KMS-11 (cell line): ENCODE measurements at regions not wholly inside any gene's neighbourhood (a gene's known extent, or its start where the extent isn't known, plus 50 kb on each side); places are given as distances from the start of the nearest gene placed in this dataset.

ENCODE experiments used
- H2AFZ ChIP-seq: fragments of 200-600 bp; sonication (generic); 2 replicates; pipeline ENCODE4 v1.6.1; 2016; ENCODE audit warnings: antibody characterized with exemption, mixed run types, low read depth
- H3K27ac ChIP-seq: fragments of 200-600 bp; sonication (generic); 2 replicates; pipeline ENCODE4 v1.6.1; 2016; ENCODE audit warnings: mild to moderate bottlenecking, mixed run types
- H3K27me3 ChIP-seq: fragments of 200-600 bp; sonication (generic); 2 replicates; pipeline ENCODE4 v1.6.1; 2017; ENCODE audit warnings: mild to moderate bottlenecking, low read depth, mixed run types, moderate library complexity; ENCODE audit not compliant: insufficient read depth
- H3K36me3 ChIP-seq: fragments of 200-600 bp; sonication (generic); 2 replicates; pipeline ENCODE4 v1.6.1; 2017; ENCODE audit warnings: mild to moderate bottlenecking, mixed run types; ENCODE audit not compliant: insufficient read depth
- H3K4me1 ChIP-seq: fragments of 200-600 bp; sonication (generic); 2 replicates; pipeline ENCODE4 v1.6.1; 2016; ENCODE audit warnings: mild to moderate bottlenecking, low read depth, mixed run types; ENCODE audit not compliant: poor library complexity, severe bottlenecking
- H3K4me2 ChIP-seq: fragments of 200-600 bp; sonication (generic); 2 replicates; pipeline ENCODE4 v1.7.0; 2016; ENCODE audit warnings: mild to moderate bottlenecking, mixed run types
- H3K4me3 ChIP-seq: fragments of 200-600 bp; sonication (generic); IDR thresholded peaks from 2 replicates; pipeline ENCODE4 v1.6.1; 2017; ENCODE audit warnings: low read depth, low read length, mixed read lengths; ENCODE audit not compliant: insufficient read depth
- H3K79me2 ChIP-seq: fragments of 200-600 bp; sonication (generic); 2 replicates; pipeline ENCODE4 v1.6.1; 2016; ENCODE audit warnings: low read depth, mixed run types; ENCODE audit not compliant: insufficient read depth
- H3K9ac ChIP-seq: fragments of 200-600 bp; sonication (generic); 2 replicates; pipeline ENCODE4 v1.6.1; 2016; ENCODE audit warnings: mild to moderate bottlenecking, mixed run types
- H4K20me1 ChIP-seq: fragments of 200-600 bp; sonication (generic); 2 replicates; pipeline ENCODE4 v1.6.1; 2016; ENCODE audit warnings: mild to moderate bottlenecking, mixed run types; ENCODE audit not compliant: insufficient read depth
- TF ChIP-seq, protein P1 (sequence below): fragments of 200-600 bp; sonication (generic); conservative IDR thresholded peaks from 2 replicates; pipeline ENCODE4 v1.6.1; 2017; ENCODE audit warnings: low read depth, mild to moderate bottlenecking, antibody characterized with exemption, low read length, moderate library complexity, mixed read lengths

DNA sequence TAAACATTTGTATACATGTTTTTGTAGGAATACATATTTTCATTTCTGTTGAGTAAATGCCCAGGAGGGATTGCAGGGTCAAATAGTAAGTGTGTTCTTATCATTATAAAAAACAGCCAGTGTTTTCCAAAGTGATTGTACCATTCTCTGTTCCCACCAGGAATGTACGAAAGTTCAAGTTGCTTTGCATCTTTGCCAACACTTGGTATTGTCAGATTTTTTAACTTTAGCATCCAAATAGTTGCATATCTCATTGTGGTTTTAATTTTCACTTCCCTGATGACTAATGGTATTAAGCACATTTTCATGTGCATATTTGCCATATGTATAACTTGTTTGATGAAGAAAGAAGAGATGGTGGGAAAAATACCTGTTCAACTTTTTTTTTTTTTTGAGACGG lies 213.9 kb downstream of the ZNF365 start:
- TF ChIP-seq, protein P1, sequence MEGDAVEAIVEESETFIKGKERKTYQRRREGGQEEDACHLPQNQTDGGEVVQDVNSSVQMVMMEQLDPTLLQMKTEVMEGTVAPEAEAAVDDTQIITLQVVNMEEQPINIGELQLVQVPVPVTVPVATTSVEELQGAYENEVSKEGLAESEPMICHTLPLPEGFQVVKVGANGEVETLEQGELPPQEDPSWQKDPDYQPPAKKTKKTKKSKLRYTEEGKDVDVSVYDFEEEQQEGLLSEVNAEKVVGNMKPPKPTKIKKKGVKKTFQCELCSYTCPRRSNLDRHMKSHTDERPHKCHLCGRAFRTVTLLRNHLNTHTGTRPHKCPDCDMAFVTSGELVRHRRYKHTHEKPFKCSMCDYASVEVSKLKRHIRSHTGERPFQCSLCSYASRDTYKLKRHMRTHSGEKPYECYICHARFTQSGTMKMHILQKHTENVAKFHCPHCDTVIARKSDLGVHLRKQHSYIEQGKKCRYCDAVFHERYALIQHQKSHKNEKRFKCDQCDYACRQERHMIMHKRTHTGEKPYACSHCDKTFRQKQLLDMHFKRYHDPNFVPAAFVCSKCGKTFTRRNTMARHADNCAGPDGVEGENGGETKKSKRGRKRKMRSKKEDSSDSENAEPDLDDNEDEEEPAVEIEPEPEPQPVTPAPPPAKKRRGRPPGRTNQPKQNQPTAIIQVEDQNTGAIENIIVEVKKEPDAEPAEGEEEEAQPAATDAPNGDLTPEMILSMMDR, result no peak
- Histone ChIP-seq H3K27me3 (no peaks in the 10 kb centered on the region), H3K79me2 (no peaks in the 10 kb centered on the region), H2AFZ (no peak overlapping the region), H3K36me3 (no peaks in the 10 kb centered on the region), H3K4me1 (peaks cover 6% of the 10 kb centered on the region), H4K20me1 (no peaks in the 10 kb centered on the region), H3K27ac (no peak overlapping the region), H3K9ac (no peak overlapping the region), H3K4me2 (no peak overlapping the region), H3K4me3 (no peak overlapping the region)

DNA sequence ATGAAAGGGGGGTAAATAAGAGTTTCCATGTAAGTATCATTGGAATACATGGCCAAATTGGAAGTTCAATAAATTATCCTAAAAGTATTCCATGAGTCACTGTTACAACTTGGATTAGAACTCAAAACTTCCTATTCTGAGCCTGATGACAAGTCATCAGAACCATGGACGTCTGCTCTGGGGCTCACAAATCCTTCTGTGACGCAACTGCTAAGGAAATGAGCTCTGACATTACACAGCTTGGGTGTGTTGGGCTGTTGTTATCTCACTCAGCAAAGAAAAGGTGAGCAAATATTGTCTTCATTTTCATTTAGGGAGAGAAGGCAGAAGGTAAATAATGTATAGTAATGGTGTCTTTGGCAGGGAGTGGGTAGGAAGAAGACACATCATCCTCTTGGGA lies 214.8 kb upstream of the ADO start:
- Histone ChIP-seq H3K36me3 (no peaks in the 10 kb centered on the region), H3K4me1 (no peaks in the 10 kb centered on the region), H3K4me3 (no peak overlapping the region), H3K79me2 (no peaks in the 10 kb centered on the region), H3K9ac (no peak overlapping the region), H3K27ac (no peak overlapping the region), H3K4me2 (no peak overlapping the region), H4K20me1 (no peaks in the 10 kb centered on the region), H3K27me3 (no peaks in the 10 kb centered on the region), H2AFZ (no peak overlapping the region)
- TF ChIP-seq, protein P1, result no peak

- Histone ChIP-seq H3K27me3 (no peaks in the 10 kb centered on the region), H3K4me1 (no peaks in the 10 kb centered on the region), H3K36me3 (no peaks in the 10 kb centered on the region), H3K79me2 (no peaks in the 10 kb centered on the region), H3K9ac (no peak overlapping the region), H2AFZ (no peak overlapping the region), H3K4me3 (no peak overlapping the region), H3K4me2 (no peak overlapping the region), H3K27ac (no peak overlapping the region), H4K20me1 (no peaks in the 10 kb centered on the region)
- TF ChIP-seq, protein P1, result no peak
These were observed 214.2 kb upstream of the ADO start for GRCh38 chr10:62590306-62590705.

DNA sequence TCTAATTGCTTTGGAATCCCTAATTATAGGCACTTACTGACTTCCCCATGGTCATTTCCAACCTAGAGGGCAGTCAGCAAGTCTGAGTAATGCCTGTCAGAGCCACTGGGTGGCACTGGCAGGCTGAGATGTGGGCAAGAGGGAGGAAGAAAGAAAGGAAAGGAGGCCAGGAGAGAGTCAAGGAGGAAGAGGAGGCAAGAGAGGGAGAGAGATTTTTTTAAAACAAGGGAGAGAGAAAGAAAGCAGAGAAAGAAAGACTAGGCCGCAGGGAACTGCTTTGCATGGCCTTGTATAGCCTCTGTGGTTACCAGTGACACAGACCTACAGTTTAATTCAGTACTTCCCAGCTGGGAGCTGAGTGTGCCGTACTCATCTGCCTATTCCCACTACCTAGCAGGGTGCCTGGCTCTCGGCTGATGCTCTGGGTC lies 210.4 kb upstream of the ADO start:
- H3K4me3 ChIP-seq, result no peak overlapping the region
- no peak overlapping the region for H3K27ac ChIP-seq
- no peak overlapping the region for H3K4me2 ChIP-seq
- no peaks in the 10 kb centered on the region for H3K27me3 ChIP-seq
- H3K36me3 ChIP-seq, result no peaks in the 10 kb centered on the region
- no peak overlapping the region for H3K9ac ChIP-seq
- peak overlapping the region; percentile 24; the same call in 1 of the 2 replicates for H2AFZ ChIP-seq
- H4K20me1 ChIP-seq, result no peaks in the 10 kb centered on the region
- TF ChIP-seq, protein P1, result peak; percentile 95
- no peaks in the 10 kb centered on the region for H3K79me2 ChIP-seq
- H3K4me1 ChIP-seq, result peaks cover 3% of the 10 kb centered on the region
